NOMO-1 treated with dmso at 0.1 percent for 144 hours (cell line): ENCODE measurements at regions not wholly inside any gene's neighbourhood (a gene's known extent, or its start where the extent isn't known, plus 50 kb on each side); places are given as distances from the start of the nearest gene placed in this dataset.
A peak's percentile ranks its signal among the peaks of the same experiment; 100 is the strongest.

Experiments used
- DNase-seq: peaks from one replicate; lab custom pipeline; 2025; ENCODE audit not compliant: unreplicated experiment; lab: John Stamatoyannopoulos, UW

GRCh38 chr20:6953611-6954010 is 186.1 kb downstream of the BMP2 start:
- DNase-seq: no peak

- no peak for DNase-seq
These were observed 186.7 kb downstream of the BMP2 start for GRCh38 chr20:6954219-6954618.

GRCh38 chr20:6956056-6956455 is 188.6 kb downstream of the BMP2 start:
- peak; percentile 55 for DNase-seq

- no peak for DNase-seq
These were observed 189.1 kb downstream of the BMP2 start for GRCh38 chr20:6956574-6956973.

- no peak for DNase-seq
These were observed 192.4 kb downstream of the BMP2 start for GRCh38 chr20:6959900-6960312.

- no peak for DNase-seq
These were observed 199.2 kb downstream of the BMP2 start for GRCh38 chr20:6966721-6967120.

GRCh38 chr20:6974838-6975237 is 207.4 kb downstream of the BMP2 start:
- DNase-seq: no peak

- DNase-seq: no peak
These were observed 207.8 kb downstream of the BMP2 start for GRCh38 chr20:6975311-6975710.

- peak; percentile 26 for DNase-seq
These were observed 208.8 kb downstream of the BMP2 start for GRCh38 chr20:6976106-6976900.

GRCh38 chr20:6979621-6980020 is 212.1 kb downstream of the BMP2 start:
- DNase-seq: no peak

GRCh38 chr20:6993011-6993410 is 225.5 kb downstream of the BMP2 start:
- no peak for DNase-seq

GRCh38 chr20:6993511-6993910 is 226.0 kb downstream of the BMP2 start:
- no peak for DNase-seq

GRCh38 chr20:6994452-6994851 is 227.0 kb downstream of the BMP2 start:
- no peak for DNase-seq

GRCh38 chr20:6998909-6999308 is 231.4 kb downstream of the BMP2 start:
- DNase-seq: no peak

GRCh38 chr20:6999381-6999780 is 231.9 kb downstream of the BMP2 start:
- DNase-seq: no peak

- DNase-seq: no peak
These were observed 236.1 kb downstream of the BMP2 start for GRCh38 chr20:7003598-7003997.

GRCh38 chr20:7004801-7005200 is 237.3 kb downstream of the BMP2 start:
- DNase-seq: no peak

- peak; percentile 7 for DNase-seq
These were observed 243.0 kb downstream of the BMP2 start for GRCh38 chr20:7010527-7010926.

- no peak for DNase-seq
These were observed 247.8 kb downstream of the BMP2 start for GRCh38 chr20:7015257-7015656.

- DNase-seq: no peak
These were observed 255.1 kb downstream of the BMP2 start for GRCh38 chr20:7022597-7022996.

- no peak for DNase-seq
These were observed 258.1 kb downstream of the BMP2 start for GRCh38 chr20:7025635-7026034.

GRCh38 chr20:7029019-7029418 is 261.5 kb downstream of the BMP2 start:
- DNase-seq: no peak

- no peak for DNase-seq
These were observed 263.7 kb downstream of the BMP2 start for GRCh38 chr20:7031222-7031621.
